ENCODE measurements at regions not wholly inside any gene's neighbourhood (a gene's known extent, or its start where the extent isn't known, plus 50 kb on each side); places are given as distances from the start of the nearest gene placed in this dataset.

GRCh38 chr12:74897425-74898211 lies 312.0 kb downstream of the KCNC2 start (continued):
- TF ChIP-seq E2F4 (IDR thresholded peaks at IDR 0.05; ENCODE audit: low read depth, low read length): no peak

GRCh38 chr12:74899031-74899829 lies 310.4 kb downstream of the KCNC2 start:
- intact Hi-C loops (cut with micrococcal nuclease; ENCODE audit: unreplicated experiment): no loop called here
- POLR2A ChIA-PET: no interaction called here
- Histone ChIP-seq H3K79me2 (ENCODE audit: control insufficient read depth, insufficient read depth, low read length) (no peaks in the 10 kb centered on the region), H3K9ac (ENCODE audit: control insufficient read depth, insufficient read depth, low read length) (no peak overlapping the region), H3K36me3 (ENCODE audit: control insufficient read depth in 2 of 2, insufficient read depth in 2 of 2, low read length in 1 of 2) (no peaks in the 10 kb centered on the region), H3K9me3 (replicated peaks; ENCODE audit: control insufficient read depth, insufficient read depth, low read length) (no peaks in the 10 kb centered on the region), H3K4me1 (ENCODE audit: control insufficient read depth, insufficient read depth, low read length) (no peaks in the 10 kb centered on the region), H3K27ac (ENCODE audit: control insufficient read depth, insufficient read depth) (no peak overlapping the region), H3K4me3 (no peak overlapping the region), H3K27me3 (replicated peaks in 1 of 2; ENCODE audit: control insufficient read depth in 2 of 2, insufficient read depth in 2 of 2, low read length in 1 of 2) (no peaks in the 10 kb centered on the region), H4K20me1 (ENCODE audit: control insufficient read depth, insufficient read depth) (no peaks in the 10 kb centered on the region), H3K4me2 (ENCODE audit: control insufficient read depth, insufficient read depth) (no peak overlapping the region), H2AFZ (ENCODE audit: control insufficient read depth, low read depth, low read length) (no peak overlapping the region)
- CTCF ChIA-PET: no interaction called here
- no peak for TF ChIP-seq ASH2L (IDR thresholded peaks at IDR 0.05; ENCODE audit: borderline replicate concordance, low read depth)
- no peak for TF ChIP-seq NKRF (conservative IDR thresholded peaks at IDR 0.05)
- no peak for TF ChIP-seq RCOR1 (conservative IDR thresholded peaks at IDR 0.05; ENCODE audit: low read depth, low read length)
- no peak for TF ChIP-seq CREB1 (IDR thresholded peaks at IDR 0.05; ENCODE audit: low read depth)
- in situ Hi-C loops (cut with MboI): no loop called here
- RAD21 ChIA-PET (ENCODE audit: unreplicated experiment): no interaction called here
- BruUV-seq (replicated peaks): no TSS peak
- DNase-seq (ENCODE audit: low read depth, low spot score): no peak
- 83% methylated on average over 4 of the region's 4 CpGs for WGBS (ENCODE audit: insufficient coverage, insufficient replicate concordance, low lambda C conversion rate, missing lambda C conversion rate)
- SMC1A ChIA-PET (ENCODE audit: uncharacterized antibody, unreplicated experiment): no interaction called here
- FAIRE-seq: no peak
- no peak for ATAC-seq
